NCI-H526 (cell line): ENCODE measurements at regions not wholly inside any gene's neighbourhood (a gene's known extent, or its start where the extent isn't known, plus 50 kb on each side); places are given as distances from the start of the nearest gene placed in this dataset.
A peak's percentile ranks its signal among the peaks of the same experiment; 100 is the strongest.
"Not testable (repeated sequence)": the region's sequence is repeated elsewhere in the genome, so short reads cannot be mapped to it uniquely, and the experiment has no call there.

ENCODE experiments used
- DNase-seq, 2 experiments: peaks; one replicate each; lab custom pipeline; 2025; lab: John Stamatoyannopoulos, UW

DNA sequence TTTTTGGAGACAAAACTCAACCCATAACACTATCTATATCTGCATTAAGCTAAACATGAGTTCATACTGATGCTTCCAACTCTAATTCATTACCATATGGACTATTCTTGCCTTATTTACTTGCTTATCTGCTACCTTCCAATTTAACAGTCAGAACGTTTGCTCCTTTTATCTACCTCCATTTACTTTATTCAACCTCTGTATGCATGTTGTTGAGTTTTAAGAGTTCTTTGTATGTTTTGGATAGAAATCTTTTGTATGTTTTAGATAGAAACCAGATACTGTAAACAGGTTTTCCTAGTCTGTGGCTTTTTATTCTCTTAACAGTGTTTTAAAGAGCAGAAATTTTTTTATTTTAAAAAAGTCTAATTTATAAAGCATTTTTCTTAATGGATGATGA is 542.2 kb upstream of the NDST4 start:
- no peak for DNase-seq

DNA sequence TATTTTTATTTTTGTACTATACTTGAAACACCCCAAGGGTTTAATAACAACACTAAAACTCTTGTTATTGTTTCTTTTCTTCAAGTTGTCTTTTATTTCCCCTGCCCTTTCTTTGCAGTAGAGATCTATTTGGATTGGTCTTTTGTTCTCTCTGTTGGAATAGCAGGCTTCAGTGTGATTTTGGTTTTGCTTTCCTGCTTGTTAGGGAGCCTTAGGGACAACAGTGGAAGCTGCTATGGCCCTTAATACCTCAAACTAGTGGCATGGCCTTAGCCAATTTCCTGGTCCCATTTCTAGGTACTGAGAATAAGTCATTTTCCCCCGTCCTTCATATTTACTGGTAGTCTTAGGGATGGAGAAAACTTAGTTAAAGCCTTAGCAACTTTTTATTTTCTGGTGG is 535.4 kb upstream of the NDST4 start:
- no peak for DNase-seq

DNA sequence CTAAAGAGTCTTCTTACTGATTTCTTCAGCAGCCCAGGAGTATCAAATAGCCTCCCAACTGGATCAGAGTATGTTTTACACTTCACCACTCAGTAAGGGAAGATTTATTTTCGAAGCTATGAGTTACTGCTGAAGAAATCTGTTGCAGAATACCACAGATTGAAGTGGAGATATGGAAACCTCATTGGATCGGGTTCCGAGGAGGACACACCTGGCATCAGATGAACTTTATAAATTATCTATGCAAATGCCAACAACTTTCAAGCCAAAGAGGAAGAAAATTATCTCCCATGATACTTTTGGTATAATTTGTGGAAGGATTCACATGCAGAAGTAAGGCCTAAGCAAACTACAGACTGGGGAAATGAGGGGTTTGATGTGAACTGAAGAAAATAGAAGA is 515.9 kb upstream of the NDST4 start:
- DNase-seq, result no peak

DNA sequence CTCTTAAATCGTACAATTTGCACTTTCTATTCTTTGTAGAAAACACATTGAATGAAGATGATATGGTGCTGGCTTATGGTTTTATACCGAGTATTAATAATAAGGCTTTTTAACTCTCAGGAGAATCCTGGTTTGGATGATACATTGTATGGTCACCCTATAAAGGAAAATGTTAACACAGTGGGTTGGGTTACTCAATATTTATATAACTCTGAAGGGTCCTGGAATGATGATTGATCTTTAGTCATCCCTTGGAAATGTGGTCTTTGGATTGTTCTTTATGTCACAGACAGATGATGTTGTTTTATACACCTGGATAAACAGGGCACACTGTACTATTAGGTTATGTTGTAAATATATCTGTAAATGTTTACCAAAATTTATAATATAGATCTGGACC is 496.2 kb upstream of the NDST4 start:
- no peak for DNase-seq

DNA sequence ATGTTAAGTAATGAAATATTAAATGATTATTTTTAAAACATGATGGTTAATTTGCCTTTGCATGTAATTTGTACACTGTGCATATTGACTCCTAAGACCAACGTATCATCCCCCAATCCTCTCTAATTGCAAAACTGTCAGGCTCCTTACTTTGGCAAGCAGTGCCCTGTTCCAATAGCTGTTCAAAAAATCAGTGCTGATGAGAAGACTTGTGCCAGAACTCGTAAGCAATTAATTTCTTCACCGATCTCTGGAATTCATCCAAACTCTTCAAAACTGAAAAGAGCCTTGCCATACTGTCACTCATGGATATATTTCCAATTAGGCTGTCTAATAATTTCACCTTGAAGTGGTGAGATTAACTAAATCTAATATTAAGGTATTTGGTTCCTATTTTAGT is 493.9 kb upstream of the NDST4 start:
- DNase-seq, result peak in 1 of 2 experiments; percentile 38

DNA sequence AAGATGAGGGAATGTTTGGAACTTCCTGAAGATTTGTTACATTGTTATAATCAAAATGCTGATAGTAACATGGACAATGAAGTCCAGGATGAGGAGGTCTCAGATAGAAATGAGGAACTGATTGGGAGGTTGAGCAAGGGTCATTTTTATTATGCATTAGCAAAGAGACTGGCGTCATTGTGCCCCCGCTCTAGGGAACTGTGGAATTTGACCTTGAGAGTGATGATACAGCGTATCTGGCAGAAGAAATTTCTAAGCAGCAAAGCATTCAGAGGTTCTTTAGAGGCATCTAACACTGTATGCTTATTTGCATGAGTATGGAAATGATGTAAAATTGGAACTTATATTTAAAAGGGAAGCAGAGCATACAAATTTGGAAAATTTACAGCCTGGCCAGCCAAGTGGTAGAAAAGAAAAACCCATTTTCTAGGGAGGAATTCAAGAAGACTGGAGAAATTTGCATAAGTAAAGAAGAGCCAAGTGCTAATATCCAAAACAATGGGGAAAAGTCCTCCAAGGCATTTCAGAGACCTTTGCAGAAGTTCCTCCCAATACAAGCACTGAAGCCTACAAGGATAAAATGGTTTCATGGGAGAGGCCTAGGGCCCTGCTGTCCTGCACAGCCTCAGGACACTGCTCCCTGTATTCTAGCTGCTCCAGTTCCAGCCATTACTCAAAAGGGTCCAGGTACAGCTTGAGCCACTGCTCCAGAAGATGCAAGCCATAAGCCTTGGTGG is 483.0 kb upstream of the NDST4 start:
- peak in 1 of 2 experiments; percentile 49 for DNase-seq

DNA sequence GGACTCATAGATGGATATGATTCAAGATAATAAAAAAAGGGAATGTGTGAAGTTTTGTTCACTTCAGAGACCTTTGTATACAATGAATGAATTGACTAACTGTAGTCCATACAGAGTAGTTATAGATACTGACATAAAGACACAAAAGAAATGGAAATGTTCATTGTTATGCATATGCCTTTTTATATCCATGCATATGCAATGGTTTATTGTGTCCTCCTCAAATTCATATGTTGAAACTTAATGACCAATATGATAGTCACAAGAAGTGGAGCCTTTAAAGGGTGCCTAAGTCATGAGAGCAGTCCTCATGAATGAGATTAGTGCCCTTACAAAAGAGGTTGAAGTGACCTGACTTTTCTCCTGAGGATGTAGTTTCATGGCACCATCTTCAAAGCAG is 467.5 kb upstream of the NDST4 start:
- DNase-seq, result no peak

DNA sequence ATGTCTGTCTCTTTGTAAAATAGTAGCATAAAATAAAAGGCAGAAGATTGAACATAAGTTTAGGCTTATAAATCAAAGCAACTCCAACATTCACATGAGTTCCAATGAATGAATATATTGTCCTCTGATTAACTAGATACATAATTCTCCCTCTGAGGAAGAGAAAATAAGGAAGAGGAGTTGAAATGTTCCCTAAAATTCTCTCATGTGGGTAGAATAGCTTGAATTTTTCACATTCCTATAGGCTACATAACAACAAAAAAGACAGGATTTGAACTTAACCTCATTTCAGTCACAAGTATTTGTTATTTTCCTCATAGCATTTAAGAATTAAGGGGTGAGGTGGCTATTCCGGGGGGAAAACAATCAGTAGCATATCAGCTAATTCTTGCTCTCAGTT is 462.4 kb upstream of the NDST4 start:
- DNase-seq, result no peak

DNA sequence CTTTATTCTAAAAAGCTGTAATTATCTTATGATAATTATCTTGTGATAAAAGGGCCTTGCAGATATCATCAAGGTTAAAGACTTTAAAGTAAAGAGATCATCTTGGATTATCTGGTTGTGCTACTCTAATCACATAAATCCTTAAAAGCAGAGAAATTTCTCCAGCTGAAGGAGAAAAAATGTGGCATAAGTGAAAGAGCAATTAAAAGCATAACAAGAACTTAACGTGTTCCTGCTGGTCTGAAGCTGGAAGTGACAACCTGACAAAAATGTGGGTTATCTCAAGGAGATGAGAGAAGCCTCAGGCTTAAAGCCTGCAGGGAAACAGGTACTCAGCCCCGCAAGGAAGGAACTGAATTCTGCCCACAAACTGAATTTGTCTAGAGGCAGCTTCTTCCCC is 449.1 kb upstream of the NDST4 start:
- no peak for DNase-seq

DNA sequence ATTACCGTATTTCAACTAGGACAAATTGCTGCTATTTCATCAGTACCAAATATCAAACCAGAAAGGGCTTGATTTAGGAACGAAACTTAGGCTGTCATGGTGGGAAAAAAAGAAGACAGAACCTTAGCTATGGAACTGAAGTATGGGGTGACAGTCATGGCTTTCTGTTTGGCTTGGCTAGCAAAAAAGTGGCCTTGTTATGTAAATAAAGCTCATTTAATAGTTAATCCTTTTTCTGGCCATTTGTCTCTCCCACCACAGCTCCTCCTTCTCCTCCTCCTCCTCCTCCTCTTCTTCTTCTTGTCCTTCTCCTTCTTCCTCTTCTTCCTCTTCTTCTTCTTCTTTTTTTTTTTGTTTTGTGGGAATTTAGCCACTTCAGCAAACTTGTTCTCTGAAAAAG is 434.7 kb upstream of the NDST4 start:
- DNase-seq, result no peak

DNA sequence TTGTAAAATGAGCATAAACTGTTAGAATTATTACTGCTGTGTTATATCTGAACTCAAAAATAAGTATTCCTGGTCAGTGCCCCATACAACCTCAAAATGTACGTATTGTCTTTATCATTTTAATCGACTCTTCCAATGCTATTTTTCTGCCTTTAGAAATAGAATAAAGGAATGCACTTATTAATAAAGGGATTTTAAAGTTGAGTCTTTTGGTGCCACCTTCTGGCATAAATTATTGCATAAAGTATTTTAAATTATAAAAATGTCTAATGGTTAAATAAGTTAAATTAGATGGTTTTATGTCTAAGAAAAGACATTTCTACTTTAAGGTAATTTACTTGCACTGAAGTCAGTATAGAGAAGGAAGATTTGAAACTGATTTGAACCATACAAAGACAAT is 424.0 kb upstream of the NDST4 start:
- peak in 1 of 2 experiments; percentile 11 for DNase-seq

DNA sequence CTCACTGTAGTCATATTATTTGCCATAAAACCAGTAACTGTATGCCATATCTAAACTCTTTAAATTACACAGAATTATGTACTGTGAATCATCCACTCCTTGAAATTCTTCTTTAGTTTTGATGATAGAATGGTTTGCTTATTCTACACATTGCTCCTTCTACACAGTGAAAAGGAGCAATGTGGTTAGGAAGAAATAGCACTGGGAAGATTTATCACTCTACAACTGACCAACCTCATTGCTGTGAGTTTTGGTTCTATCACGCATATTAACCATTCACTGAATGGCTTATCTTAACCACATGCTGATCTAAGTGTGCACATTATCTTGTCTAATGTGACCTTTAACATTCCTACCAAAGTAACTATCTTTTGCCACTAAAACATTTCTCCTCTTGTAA is 415.7 kb upstream of the NDST4 start:
- no peak for DNase-seq

DNA sequence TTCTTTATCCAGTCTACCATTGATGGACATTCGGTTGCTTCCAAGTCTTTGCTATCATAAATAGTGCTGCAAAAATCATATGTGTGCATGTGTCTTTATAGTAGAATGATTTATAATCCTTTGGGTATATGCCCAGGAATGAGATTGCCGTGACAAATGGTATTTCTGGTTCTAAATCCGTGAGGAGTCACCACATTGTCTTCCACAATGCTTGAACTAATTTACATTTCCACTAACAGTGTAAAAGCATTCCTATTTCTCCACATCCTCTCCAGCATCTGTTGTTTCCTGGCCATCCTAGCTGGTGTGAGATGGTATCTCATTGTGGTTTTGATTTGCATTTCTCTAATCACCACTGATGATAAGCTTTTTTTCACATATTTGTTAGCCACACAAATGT is 406.1 kb upstream of the NDST4 start:
- peak; percentile 28 to 32 for DNase-seq

DNA sequence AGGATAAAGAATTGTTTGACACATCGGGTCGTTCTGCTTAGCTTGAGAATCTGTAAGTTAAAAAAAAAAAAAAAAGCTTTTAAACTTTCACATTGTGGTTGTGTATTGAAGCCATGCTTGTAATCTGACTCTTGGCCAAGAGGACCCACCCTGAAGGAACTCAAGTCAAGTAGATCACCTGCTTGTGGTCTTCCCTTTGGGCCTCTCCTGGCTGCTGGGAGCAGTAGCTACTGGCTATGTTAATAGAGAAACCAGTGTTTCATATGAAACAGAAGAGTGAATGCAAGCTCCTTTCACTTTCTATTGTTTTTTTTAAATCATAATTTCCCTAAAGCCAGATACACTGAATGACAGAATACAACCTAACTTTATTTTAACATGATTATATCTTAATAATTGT is 402.4 kb upstream of the NDST4 start:
- DNase-seq, result no peak

DNA sequence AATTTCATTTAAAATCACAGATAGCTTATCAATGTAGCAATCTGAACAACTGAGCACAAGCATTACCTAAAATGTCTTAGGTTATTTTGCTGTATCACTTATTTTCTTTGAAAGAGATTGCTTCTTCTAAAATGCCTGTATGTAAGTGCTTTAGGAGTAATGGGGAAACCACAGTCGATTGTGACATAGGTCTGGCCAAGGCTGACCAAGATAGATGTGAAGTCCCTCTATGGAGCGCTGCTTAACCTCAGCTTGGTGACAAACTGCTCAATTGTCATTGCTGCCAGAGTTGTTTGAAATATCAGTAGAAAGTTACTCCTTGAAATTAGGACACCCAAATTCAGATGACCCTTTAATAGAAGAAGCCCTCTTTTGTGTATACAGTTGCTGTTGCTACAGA is 401.9 kb upstream of the NDST4 start:
- DNase-seq, result no peak

DNA sequence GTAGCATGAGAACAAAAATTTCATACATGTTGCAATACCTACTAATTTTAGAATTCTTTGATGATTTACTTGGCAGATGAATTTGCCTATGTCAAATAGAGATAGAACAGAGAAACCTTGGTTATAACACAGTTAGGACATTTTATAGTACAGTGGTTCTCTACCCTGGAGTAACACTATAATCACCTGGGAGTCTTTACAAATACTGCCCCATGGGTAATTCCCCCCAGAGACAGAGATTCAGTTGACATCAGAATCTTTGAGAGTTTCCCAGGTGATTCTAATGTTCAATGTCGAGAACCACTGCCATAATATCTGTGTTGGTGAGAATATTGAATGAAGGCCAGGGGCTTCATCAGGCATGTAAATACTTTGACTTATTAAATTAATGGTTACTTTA is 401.3 kb upstream of the NDST4 start:
- no peak for DNase-seq

DNA sequence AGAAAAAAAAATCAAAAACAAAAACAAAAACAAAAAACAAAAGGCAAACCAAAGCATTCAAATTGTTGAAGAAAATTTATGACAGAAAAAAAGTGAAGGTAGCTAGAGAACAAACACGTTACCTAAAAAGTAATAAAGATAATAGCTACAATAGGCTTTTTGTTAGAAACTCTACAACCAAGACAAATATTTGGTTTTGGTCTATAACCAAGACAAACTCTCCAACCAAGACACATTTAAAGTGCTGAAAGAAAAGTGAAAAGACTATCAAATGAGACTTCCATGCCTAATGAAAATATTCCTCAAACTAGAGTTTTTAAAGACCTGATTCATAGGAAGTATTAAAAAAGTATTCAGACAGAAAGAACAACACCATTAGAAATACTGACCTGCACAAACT is 391.9 kb upstream of the NDST4 start:
- no peak for DNase-seq

DNA sequence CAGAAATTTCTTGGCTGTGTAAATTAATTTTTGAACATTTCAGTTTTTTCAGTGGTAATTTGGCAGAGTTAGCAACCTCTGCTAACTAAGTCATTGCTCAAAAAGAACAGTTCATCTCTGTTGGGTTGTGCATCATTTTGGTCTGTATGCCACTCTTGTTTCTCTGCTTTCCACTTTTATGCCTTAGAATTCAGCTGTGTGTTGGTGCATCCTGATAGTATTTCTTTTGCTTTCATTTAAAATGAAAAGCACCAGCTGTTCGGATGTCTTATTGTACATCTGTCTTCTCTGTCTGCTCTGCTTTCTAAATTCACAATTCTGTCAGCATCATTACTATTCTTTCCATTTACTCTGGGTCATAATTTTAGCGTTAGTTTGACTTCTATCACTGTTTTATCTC is 388.2 kb upstream of the NDST4 start:
- no peak for DNase-seq

DNA sequence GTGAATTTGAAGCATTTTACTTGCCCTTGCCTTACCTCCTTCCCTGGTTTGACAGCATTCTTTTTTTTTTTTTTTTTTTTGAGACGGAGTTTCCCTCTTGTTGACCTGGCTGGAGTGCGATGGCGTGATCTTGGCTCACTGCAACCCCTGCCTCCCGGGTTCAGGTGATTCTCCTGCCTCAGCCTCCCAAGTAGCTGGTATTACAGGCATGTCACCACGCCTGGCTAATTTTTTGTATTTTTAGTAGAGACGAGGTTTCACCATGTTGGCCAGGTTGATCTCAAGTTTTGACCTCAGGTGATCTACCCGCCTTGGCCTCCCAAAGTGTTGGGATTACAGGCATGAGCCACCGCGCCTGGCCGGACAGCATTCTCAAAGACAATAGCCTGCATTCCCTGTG is 380.4 kb upstream of the NDST4 start:
- DNase-seq, result not testable (repeated sequence)

DNA sequence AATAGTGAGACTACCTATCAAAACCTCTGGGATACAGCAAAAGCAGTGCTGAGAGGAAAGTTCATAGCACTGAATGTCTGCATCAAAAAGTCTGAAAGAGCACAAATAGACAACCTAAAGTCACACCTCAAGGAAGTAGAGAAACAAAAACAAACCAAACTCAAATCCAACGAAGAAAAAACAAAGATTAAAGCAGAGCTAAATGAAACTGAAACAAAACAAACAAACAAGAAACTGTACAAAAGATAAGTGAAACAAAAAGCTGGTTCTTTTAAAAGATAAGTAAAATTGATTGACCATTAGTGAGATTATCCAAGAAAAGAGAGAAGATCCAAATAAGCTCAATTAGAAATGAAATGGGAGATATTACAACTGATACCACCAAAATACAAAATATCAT is 378.3 kb upstream of the NDST4 start:
- no peak for DNase-seq

DNA sequence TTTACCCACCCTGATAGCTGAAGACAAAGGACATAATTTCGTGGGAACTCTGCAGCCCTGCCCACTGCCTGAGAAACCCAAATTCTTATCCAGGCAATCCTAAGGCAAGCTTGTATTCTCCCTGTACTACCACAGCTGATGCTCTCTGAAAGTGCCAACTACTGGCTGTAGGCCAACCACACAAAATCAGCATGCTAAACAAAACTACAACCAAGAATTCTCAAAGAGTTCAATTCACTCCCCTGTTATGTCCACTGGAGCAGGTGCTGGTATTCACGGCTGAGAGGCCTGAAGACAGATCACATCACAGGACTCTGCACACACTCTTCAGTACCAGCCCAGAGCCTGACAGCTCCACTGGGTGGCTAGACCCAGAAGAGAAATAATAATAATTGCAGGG is 375.9 kb upstream of the NDST4 start:
- DNase-seq, result no peak

DNA sequence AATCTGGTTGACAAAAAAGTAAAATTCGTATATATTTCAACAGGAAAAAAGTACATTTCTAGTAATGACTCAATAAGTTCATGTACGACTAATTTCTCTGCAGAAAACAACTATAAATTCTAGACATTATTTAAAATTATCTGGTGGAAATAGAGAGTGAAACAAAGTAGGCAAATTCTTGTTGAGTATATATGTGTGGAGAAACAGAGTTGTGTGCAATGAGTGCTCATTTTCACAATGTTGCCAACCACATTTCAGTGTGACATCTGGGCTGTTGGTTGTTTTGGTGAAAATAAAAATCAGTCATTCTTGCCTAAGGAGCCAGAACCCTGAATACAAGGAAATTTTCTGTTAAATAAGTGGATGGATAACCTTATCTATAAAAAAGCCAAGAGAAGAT is 372.0 kb upstream of the NDST4 start:
- DNase-seq, result no peak

DNA sequence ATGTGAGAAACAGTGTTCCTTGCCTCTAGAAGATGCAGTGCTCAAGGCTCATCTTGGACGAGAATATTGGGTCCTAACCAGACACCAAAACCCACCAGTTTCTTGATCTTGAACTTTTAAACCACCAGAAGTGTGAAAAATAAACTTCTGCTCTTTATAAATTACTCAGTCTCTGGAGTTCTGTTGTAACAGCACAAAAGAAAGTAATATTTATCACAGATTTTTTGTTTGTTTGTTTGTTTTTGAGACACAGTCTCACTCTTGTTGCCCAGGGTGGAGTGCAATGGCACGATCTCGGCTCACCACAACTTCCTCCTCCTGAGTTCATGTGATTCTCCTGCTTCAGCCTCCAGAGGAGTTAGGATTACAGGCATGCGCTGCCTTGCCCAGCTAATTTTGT is 371.1 kb upstream of the NDST4 start:
- DNase-seq, result no peak

DNA sequence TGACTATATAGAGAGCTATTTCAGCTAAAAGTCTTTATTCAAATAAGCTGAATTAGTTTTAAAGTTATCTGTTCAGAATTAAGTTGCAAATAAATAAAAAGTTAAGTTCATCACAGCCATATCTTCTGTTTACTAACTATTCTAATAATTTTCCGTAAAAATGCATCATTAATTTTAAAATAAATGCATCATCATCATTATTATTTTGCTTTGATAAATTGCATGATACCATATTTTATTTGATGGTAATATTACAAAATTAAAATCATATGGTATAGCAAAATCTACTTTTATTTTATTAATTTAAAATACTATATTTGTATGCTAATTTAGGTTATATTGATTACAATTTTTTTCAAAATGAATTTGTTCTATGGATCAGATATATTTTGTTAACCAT is 357.3 kb upstream of the NDST4 start:
- DNase-seq, result no peak

DNA sequence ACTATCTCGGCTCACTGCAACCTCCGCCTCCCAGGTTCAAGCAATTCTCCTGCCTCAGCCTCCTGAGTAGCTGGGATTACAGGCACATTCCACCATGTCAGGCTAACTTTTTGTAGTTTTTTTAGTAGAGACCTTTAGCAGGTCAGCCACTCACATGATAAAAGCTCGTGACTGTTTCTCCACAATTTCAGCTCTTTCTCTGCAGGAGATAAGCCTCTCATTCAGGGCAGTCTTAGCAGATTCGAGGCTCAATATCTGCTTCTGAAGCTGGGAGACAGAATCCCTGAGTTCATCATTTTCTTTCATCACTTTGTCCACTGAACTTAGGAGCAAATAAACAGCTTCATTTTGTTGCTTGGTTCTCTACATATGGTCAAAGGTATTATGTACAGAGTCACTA is 345.9 kb upstream of the NDST4 start:
- not testable (repeated sequence) for DNase-seq
